IMR-90 (cell line): ENCODE measurements at regions not wholly inside any gene's neighbourhood (a gene's known extent, or its start where the extent isn't known, plus 50 kb on each side); places are given as distances from the start of the nearest gene placed in this dataset.

ENCODE experiments used
- ATAC-seq: fragments of 200-7000 bp; cut with Tn5 transposase; 2 replicates; pipeline ENCODE4 v1.9.1; 2020; ENCODE audit warnings: low read depth, mild to moderate bottlenecking, moderate library complexity
- BruUV-seq: library from RNA; stranded (reverse); fragments of 400-500 nt; replicated peaks from 2 replicates; lab custom pipeline; 2021; lab: Mats Ljungman, UMichigan
- CTCF ChIA-PET: fragments of 300-600 bp; formaldehyde crosslinking; extraction: SDS; loops from one replicate; lab custom pipeline; 2021; ENCODE audit warnings: antibody characterized with exemption; lab: Yijun Ruan, JAX
- POLR2A ChIA-PET: fragments of 300-600 bp; sonication (Branson Sonifier 250); formaldehyde crosslinking; loops from one replicate; lab custom pipeline; 2022; ENCODE audit warnings: antibody characterized with exemption; ENCODE audit not compliant: unreplicated experiment; lab: Charles Lee
- DNase-seq: peaks from one replicate; pipeline ENCODE4 v3.0.0; 2013
- H2AFZ ChIP-seq: replicated peaks from 2 replicates; pipeline ENCODE3; 2013; ENCODE audit warnings: low read length, mild to moderate bottlenecking; ENCODE audit not compliant: poor library complexity
- H2AK5ac ChIP-seq: 2 replicates; pipeline ENCODE4 v1.6.1; 2013; ENCODE audit warnings: low read depth, low read length, inconsistent platforms
- H2AK9ac ChIP-seq: replicated peaks from 2 replicates; pipeline ENCODE3; 2013; ENCODE audit warnings: mild to moderate bottlenecking, low read depth, low read length, moderate library complexity; ENCODE audit not compliant: poor library complexity
- H2BK120ac ChIP-seq: 2 replicates; pipeline ENCODE4 v1.6.1; 2013; ENCODE audit warnings: low read depth, low read length, inconsistent platforms
- H2BK15ac ChIP-seq: 3 replicates; pipeline ENCODE4 v1.6.1; 2013; ENCODE audit warnings: low read depth, low read length, inconsistent platforms
- H2BK20ac ChIP-seq: 2 replicates; pipeline ENCODE4 v1.6.1; 2013; ENCODE audit warnings: low read depth, mild to moderate bottlenecking, inconsistent platforms, low read length, moderate library complexity
- H2BK5ac ChIP-seq: 2 replicates; pipeline ENCODE4 v1.6.1; 2013; ENCODE audit warnings: mild to moderate bottlenecking, low read depth, low read length, inconsistent platforms; ENCODE audit not compliant: poor library complexity, severe bottlenecking
- H3K14ac ChIP-seq: replicated peaks from 2 replicates; pipeline ENCODE4 v1.6.1; 2013; ENCODE audit warnings: low read depth, low read length, inconsistent platforms
- H3K18ac ChIP-seq: 2 replicates; pipeline ENCODE4 v1.6.1; 2013; ENCODE audit warnings: low read depth, low read length, control low read depth
- H3K23ac ChIP-seq: 2 replicates; pipeline ENCODE4 v1.6.1; 2013; ENCODE audit warnings: low read depth, low read length, inconsistent platforms
- H3K27ac ChIP-seq: 2 replicates; pipeline ENCODE4 v1.5.1; 2013; ENCODE audit warnings: mild to moderate bottlenecking, control low read depth, low read length; ENCODE audit not compliant: insufficient read depth
- H3K27me3 ChIP-seq: 2 replicates; pipeline ENCODE4 v1.6.1; 2013; ENCODE audit warnings: low read length; ENCODE audit not compliant: control insufficient read depth, insufficient read depth
- H3K36me3 ChIP-seq: 2 replicates; pipeline ENCODE4 v1.6.1; 2013; ENCODE audit warnings: low read length, mixed read lengths; ENCODE audit not compliant: control insufficient read depth, insufficient read depth
- H3K4ac ChIP-seq: 2 replicates; pipeline ENCODE4 v1.6.1; 2013; ENCODE audit warnings: low read depth, low read length, inconsistent platforms
- H3K4me1 ChIP-seq: 2 replicates; pipeline ENCODE4 v1.6.1; 2013; ENCODE audit warnings: low read length, mixed read lengths; ENCODE audit not compliant: control insufficient read depth, insufficient read depth
- H3K4me2 ChIP-seq: 2 replicates; pipeline ENCODE4 v1.6.1; 2013; ENCODE audit warnings: low read depth, mild to moderate bottlenecking, control low read depth, low read length, moderate library complexity
- H3K4me3 ChIP-seq: 2 replicates; pipeline ENCODE4 v1.5.1; 2013; ENCODE audit warnings: low read depth, mild to moderate bottlenecking, control low read depth, low read length, moderate library complexity; ENCODE audit not compliant: insufficient read depth
- H3K56ac ChIP-seq: 2 replicates; pipeline ENCODE4 v1.6.1; 2013; ENCODE audit warnings: low read length, inconsistent platforms; ENCODE audit not compliant: insufficient read depth; ENCODE audit errors: extremely low read depth
- H3K79me1 ChIP-seq, 2 experiments: 2 replicates each; pipeline ENCODE4 v1.6.1; 2013; ENCODE audit warnings: low read length in 2 of 2, inconsistent platforms in 1 of 2, low read depth in 1 of 2
- H3K9ac ChIP-seq: 2 replicates; pipeline ENCODE4 v1.6.1; 2013; ENCODE audit warnings: low read depth, low read length, control low read depth
- H3K9me1 ChIP-seq: 2 replicates; pipeline ENCODE4 v1.6.1; 2013; ENCODE audit warnings: low read length, inconsistent platforms; ENCODE audit not compliant: insufficient read depth
- H3K9me3 ChIP-seq: 2 replicates; pipeline ENCODE4 v1.6.1; 2013; ENCODE audit warnings: low read length; ENCODE audit not compliant: control insufficient read depth, insufficient read depth
- H4K20me1 ChIP-seq: 2 replicates; pipeline ENCODE4 v1.6.1; 2013; ENCODE audit warnings: low read length, inconsistent platforms; ENCODE audit not compliant: insufficient read depth
- H4K5ac ChIP-seq: 2 replicates; pipeline ENCODE4 v1.6.1; 2013; ENCODE audit warnings: mild to moderate bottlenecking, low read depth, low read length, control low read depth
- H4K8ac ChIP-seq, 2 experiments: 2 replicates each; pipeline ENCODE4 v1.6.1; 2013; ENCODE audit warnings: low read depth in 2 of 2, low read length in 2 of 2, control low read depth in 1 of 2, inconsistent platforms in 1 of 2
- H4K91ac ChIP-seq: 2 replicates; pipeline ENCODE4 v1.6.1; 2013; ENCODE audit warnings: low read depth, low read length, inconsistent platforms; ENCODE audit not compliant: insufficient read depth
- BHLHE40 ChIP-seq: fragments of 150-350 bp; IDR thresholded peaks from 2 replicates; pipeline ENCODE4 v1.6.1; 2016; ENCODE audit warnings: mild to moderate bottlenecking, low read depth, low read length
- CEBPB ChIP-seq: IDR thresholded peaks from 2 replicates; pipeline ENCODE4 v1.6.1; 2012; ENCODE audit warnings: low read depth, low read length, improper control_type of control experiment
- CHD1 ChIP-seq: IDR thresholded peaks from 2 replicates; pipeline ENCODE4 v1.6.1; 2012; ENCODE audit warnings: low read depth, low read length, improper control_type of control experiment
- ELK1 ChIP-seq: fragments of 150-350 bp; IDR thresholded peaks from 2 replicates; pipeline ENCODE4 v1.6.1; 2016; ENCODE audit warnings: low read depth, mild to moderate bottlenecking, low read length, moderate library complexity, borderline replicate concordance
- FOS ChIP-seq: fragments of 150-350 bp; IDR thresholded peaks from 2 replicates; pipeline ENCODE4 v1.6.1; 2016; ENCODE audit warnings: low read depth, low read length
- MAFK ChIP-seq: IDR thresholded peaks from 2 replicates; pipeline ENCODE4 v1.6.1; 2012; ENCODE audit warnings: low read depth, low read length, improper control_type of control experiment
- MAZ ChIP-seq: IDR thresholded peaks from 2 replicates; pipeline ENCODE4 v1.6.1; 2012; ENCODE audit warnings: low read depth, mild to moderate bottlenecking, low read length, improper control_type of control experiment, moderate library complexity, borderline replicate concordance
- MXI1 ChIP-seq: IDR thresholded peaks from 2 replicates; pipeline ENCODE4 v1.6.1; 2012; ENCODE audit warnings: low read depth, mild to moderate bottlenecking, low read length, moderate library complexity, borderline replicate concordance
- NFE2L2 ChIP-seq: fragments of 150-350 bp; IDR thresholded peaks from 2 replicates; pipeline ENCODE4 v1.6.1; 2016; ENCODE audit warnings: low read depth, mild to moderate bottlenecking, low read length
- POLR2A ChIP-seq: IDR thresholded peaks from 2 replicates; pipeline ENCODE4 v1.6.1; 2012; ENCODE audit warnings: mild to moderate bottlenecking, low read depth, low read length
- RAD21 ChIP-seq: IDR thresholded peaks from 2 replicates; pipeline ENCODE4 v1.6.1; 2012; ENCODE audit warnings: low read length, improper control_type of control experiment
- RCOR1 ChIP-seq: IDR thresholded peaks from 2 replicates; pipeline ENCODE4 v1.6.1; 2012; ENCODE audit warnings: mild to moderate bottlenecking, low read length, improper control_type of control experiment; ENCODE audit not compliant: insufficient replicate concordance
- RFX5 ChIP-seq: IDR thresholded peaks from 2 replicates; pipeline ENCODE4 v1.8.0; 2012; ENCODE audit warnings: low read depth, mild to moderate bottlenecking, low read length, moderate library complexity
- SMC3 ChIP-seq: fragments of 150-350 bp; IDR thresholded peaks from 2 replicates; pipeline ENCODE4 v1.6.1; 2016; ENCODE audit warnings: low read depth, mild to moderate bottlenecking, antibody characterized with exemption, low read length, moderate library complexity
- WGBS, 2 experiments: methylation state at CpG; one replicate each; pipeline versions ENCODE4 v1.1.5 to v1.1.7; 2013; ENCODE audit warnings: missing lambda C conversion rate in 2 of 2; ENCODE audit not compliant: insufficient read length in 1 of 2; ENCODE audit errors: extremely low coverage in 2 of 2; 5-methylcytosine and 5-hydroxymethylcytosine counted together
- dilution Hi-C: fragments of 300-500 bp; cut with HindIII; formaldehyde crosslinking; loops from one replicate; pipeline ENCODE4 v1.14.3; 2018; ENCODE audit warnings: low sequenced_read_pairs; ENCODE audit not compliant: unreplicated experiment
- in situ Hi-C: fragments of 300-500 bp; cut with MboI; formaldehyde crosslinking; loops from 3 replicates; pipeline ENCODE4 v1.14.3; 2019; ENCODE audit warnings: low sequenced_read_pairs, inconsistent platforms, mixed read lengths
- intact Hi-C: fragments of 100-400 bp; cut with micrococcal nuclease; formaldehyde crosslinking; loops from 2 replicates; pipeline ENCODE4 v1.10.0; 2022
- TF ChIP-seq, protein P1 (sequence below): fragments of 150-350 bp; IDR thresholded peaks from 2 replicates; pipeline ENCODE4 v1.6.1; 2017; ENCODE audit warnings: mild to moderate bottlenecking, antibody characterized with exemption, low read length, low read depth
- TF ChIP-seq, protein P2 (sequence below): conservative IDR thresholded peaks from 2 replicates; pipeline ENCODE4 v1.5.1; 2012; ENCODE audit warnings: mild to moderate bottlenecking, low read depth, low read length, improper control_type of control experiment

DNA sequence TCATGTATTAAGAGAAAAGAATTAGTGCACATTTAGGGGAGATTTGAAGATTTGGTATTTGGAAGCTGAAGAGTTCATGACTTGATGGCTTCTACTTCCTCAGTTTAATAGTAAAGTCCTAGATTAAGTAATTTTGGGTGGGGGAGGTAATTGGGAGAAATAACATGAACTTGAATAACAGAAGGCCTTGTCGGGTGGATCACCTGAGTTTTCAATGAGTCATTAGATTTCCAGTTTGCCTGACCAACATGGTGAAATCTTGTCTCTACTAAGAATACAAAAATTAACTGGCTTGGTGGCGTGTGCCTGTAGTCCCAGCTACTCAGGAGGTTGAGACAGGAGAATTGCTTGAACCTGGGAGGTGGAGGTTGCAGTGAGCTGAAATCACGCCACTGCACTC lies 181.0 kb downstream of the GJA1 start:
- dilution Hi-C loops (no loop called here), intact Hi-C loops (no loop called here), in situ Hi-C loops (no loop called here)
- TF ChIP-seq RCOR1, result no peak
- no peak for TF ChIP-seq FOS
- no peak for TF ChIP-seq MXI1
- no peak for TF ChIP-seq SMC3
- no peak for TF ChIP-seq CEBPB
- TF ChIP-seq RFX5, result no peak
- no peak for TF ChIP-seq MAZ
- no peak for TF ChIP-seq BHLHE40
- TF ChIP-seq POLR2A, result no peak
- TF ChIP-seq NFE2L2, result no peak
- TF ChIP-seq, protein P1, sequence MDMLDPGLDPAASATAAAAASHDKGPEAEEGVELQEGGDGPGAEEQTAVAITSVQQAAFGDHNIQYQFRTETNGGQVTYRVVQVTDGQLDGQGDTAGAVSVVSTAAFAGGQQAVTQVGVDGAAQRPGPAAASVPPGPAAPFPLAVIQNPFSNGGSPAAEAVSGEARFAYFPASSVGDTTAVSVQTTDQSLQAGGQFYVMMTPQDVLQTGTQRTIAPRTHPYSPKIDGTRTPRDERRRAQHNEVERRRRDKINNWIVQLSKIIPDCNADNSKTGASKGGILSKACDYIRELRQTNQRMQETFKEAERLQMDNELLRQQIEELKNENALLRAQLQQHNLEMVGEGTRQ, result no peak
- no peak for TF ChIP-seq CHD1
- TF ChIP-seq, protein P2, sequence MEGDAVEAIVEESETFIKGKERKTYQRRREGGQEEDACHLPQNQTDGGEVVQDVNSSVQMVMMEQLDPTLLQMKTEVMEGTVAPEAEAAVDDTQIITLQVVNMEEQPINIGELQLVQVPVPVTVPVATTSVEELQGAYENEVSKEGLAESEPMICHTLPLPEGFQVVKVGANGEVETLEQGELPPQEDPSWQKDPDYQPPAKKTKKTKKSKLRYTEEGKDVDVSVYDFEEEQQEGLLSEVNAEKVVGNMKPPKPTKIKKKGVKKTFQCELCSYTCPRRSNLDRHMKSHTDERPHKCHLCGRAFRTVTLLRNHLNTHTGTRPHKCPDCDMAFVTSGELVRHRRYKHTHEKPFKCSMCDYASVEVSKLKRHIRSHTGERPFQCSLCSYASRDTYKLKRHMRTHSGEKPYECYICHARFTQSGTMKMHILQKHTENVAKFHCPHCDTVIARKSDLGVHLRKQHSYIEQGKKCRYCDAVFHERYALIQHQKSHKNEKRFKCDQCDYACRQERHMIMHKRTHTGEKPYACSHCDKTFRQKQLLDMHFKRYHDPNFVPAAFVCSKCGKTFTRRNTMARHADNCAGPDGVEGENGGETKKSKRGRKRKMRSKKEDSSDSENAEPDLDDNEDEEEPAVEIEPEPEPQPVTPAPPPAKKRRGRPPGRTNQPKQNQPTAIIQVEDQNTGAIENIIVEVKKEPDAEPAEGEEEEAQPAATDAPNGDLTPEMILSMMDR, result no peak
- TF ChIP-seq RAD21, result no peak
- no peak for TF ChIP-seq ELK1
- no peak for TF ChIP-seq MAFK
- Histone ChIP-seq H4K91ac (no peak overlapping the region), H3K18ac (no peak overlapping the region), H3K4me3 (no peak overlapping the region), H3K9ac (no peak overlapping the region), H3K27ac (no peak overlapping the region), H2BK20ac (no peak overlapping the region), H3K4ac (no peak overlapping the region), H3K23ac (no peak overlapping the region), H3K27me3 (no peaks in the 10 kb centered on the region), H2BK15ac (no peak overlapping the region), H4K8ac (no peak overlapping the region), H3K9me3 (no peaks in the 10 kb centered on the region), H3K4me2 (no peak overlapping the region), H2BK5ac (no peak overlapping the region), H3K36me3 (no peaks in the 10 kb centered on the region), H3K4me1 (no peaks in the 10 kb centered on the region), H2AK9ac (no peak overlapping the region), H4K20me1 (no peaks in the 10 kb centered on the region), H3K14ac (no peak overlapping the region), H3K56ac (no peak overlapping the region), H3K79me1 (no peaks in the 10 kb centered on the region), H2BK120ac (no peak overlapping the region), H4K5ac (no peak overlapping the region), H2AK5ac (no peak overlapping the region), H3K9me1 (0 out of 2 replicates have a peak, but pooled peaks cover 3% of the 10 kb centered on the region), H2AFZ (no peak overlapping the region)
- DNase-seq (no peak), ATAC-seq (no peak)
- CTCF ChIA-PET, result no interaction called here
- no TSS peak for BruUV-seq
- WGBS, 2 experiments, result no CpG with 5 or more reads among the region's 3 CpGs
- POLR2A ChIA-PET, result no interaction called here
